Activated B cell treated with CpG ODN at 0.5 μM for 24 hours (primary cell): ENCODE measurements at regions not wholly inside any gene's neighbourhood (a gene's known extent, or its start where the extent isn't known, plus 50 kb on each side); places are given as distances from the start of the nearest gene placed in this dataset.

Source experiments
- ATAC-seq: fragments of 200-7000 bp; cut with Tn5 transposase; one replicate; pipeline ENCODE4 v1.10.0; 2021; ENCODE audit warnings: low read depth, mild to moderate bottlenecking, moderate library complexity
- CTCF ChIA-PET: fragments of 350-600 bp; sonication (Branson Sonifier 250); formaldehyde crosslinking; loops from one replicate; lab custom pipeline; 2021; ENCODE audit warnings: antibody characterized with exemption; lab: Charles Lee
- POLR2A ChIA-PET: fragments of 350-600 bp; sonication (Branson Sonifier 250); formaldehyde crosslinking; loops from one replicate; lab custom pipeline; 2021; ENCODE audit warnings: antibody characterized with exemption; lab: Charles Lee
- DNase-seq: peaks from one replicate; pipeline ENCODE4 v3.0.0; 2022
- H3K27ac Mint-ChIP-seq: one replicate; pipeline ENCODE4 v1.8.0; 2020; ENCODE audit warnings: mixed read lengths
- H3K27me3 Mint-ChIP-seq: one replicate; pipeline ENCODE4 v1.8.0; 2021; ENCODE audit warnings: mixed read lengths
- H3K36me3 Mint-ChIP-seq: one replicate; pipeline ENCODE4 v1.8.0; 2021; ENCODE audit warnings: low read depth, mixed read lengths
- H3K4me1 Mint-ChIP-seq: one replicate; pipeline ENCODE4 v1.8.0; 2021; ENCODE audit warnings: mixed read lengths
- H3K4me3 Mint-ChIP-seq: one replicate; pipeline ENCODE4 v1.8.0; 2020; ENCODE audit warnings: mild to moderate bottlenecking, mixed read lengths
- H3K9me3 Mint-ChIP-seq: one replicate; pipeline ENCODE4 v1.8.0; 2020; ENCODE audit warnings: mixed read lengths
- intact Hi-C: fragments of 100-400 bp; cut with micrococcal nuclease; formaldehyde crosslinking; loops from one replicate; pipeline ENCODE4 v1.15.1; 2024
- TF ChIP-seq, protein P1 (sequence below): fragments of 200-600 bp; IDR thresholded peaks from one replicate; pipeline ENCODE4 v1.8.0; 2022; ENCODE audit warnings: antibody characterized with exemption, mild to moderate bottlenecking

- H3K4me3 Mint-ChIP-seq, result no peak overlapping the region
Measured at GRCh38 chr2:54360055-54360792, 95.9 kb upstream of the SPTBN1 start.

GRCh38 chr2:54364409-54364808 lies 91.7 kb upstream of the SPTBN1 start:
- TF ChIP-seq, protein P1, sequence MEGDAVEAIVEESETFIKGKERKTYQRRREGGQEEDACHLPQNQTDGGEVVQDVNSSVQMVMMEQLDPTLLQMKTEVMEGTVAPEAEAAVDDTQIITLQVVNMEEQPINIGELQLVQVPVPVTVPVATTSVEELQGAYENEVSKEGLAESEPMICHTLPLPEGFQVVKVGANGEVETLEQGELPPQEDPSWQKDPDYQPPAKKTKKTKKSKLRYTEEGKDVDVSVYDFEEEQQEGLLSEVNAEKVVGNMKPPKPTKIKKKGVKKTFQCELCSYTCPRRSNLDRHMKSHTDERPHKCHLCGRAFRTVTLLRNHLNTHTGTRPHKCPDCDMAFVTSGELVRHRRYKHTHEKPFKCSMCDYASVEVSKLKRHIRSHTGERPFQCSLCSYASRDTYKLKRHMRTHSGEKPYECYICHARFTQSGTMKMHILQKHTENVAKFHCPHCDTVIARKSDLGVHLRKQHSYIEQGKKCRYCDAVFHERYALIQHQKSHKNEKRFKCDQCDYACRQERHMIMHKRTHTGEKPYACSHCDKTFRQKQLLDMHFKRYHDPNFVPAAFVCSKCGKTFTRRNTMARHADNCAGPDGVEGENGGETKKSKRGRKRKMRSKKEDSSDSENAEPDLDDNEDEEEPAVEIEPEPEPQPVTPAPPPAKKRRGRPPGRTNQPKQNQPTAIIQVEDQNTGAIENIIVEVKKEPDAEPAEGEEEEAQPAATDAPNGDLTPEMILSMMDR, result no peak
- POLR2A ChIA-PET, result no interaction called here
- no peaks in the 10 kb centered on the region for H3K4me1 Mint-ChIP-seq

More at GRCh38 chr2:54360055-54360792, 95.9 kb upstream of the SPTBN1 start:
- DNase-seq (no peak), ATAC-seq (no peak)
- ChIA-PET CTCF (no interaction called here), POLR2A (no interaction called here)
- no peak overlapping the region for H3K27ac Mint-ChIP-seq
- no peaks in the 10 kb centered on the region for H3K4me1 Mint-ChIP-seq
- H3K9me3 Mint-ChIP-seq, result peaks cover 6% of the 10 kb centered on the region
- peaks cover 27% of the 10 kb centered on the region for H3K27me3 Mint-ChIP-seq
- H3K36me3 Mint-ChIP-seq, result peaks cover 3% of the 10 kb centered on the region
- TF ChIP-seq, protein P1, result no peak
- intact Hi-C loops, result no loop called here

DNA sequence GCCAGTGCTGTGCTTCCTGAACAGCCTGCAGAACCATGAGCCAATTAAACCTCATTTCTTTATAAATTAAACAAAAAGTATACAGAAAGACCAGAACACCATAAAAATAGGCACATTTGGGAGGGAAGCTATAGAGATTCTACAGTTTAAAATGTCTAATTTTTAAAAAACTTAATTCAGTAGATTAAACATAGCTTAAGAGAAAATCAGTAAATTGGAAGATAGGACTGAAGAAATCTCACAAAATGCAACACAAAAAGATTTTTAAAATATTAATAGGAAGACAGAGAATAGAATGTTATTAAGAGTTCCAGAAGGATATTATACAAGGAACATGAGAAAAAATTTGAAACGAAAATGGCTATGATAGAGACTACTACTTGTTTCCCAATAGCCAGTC lies 90.5 kb upstream of the SPTBN1 start:
- POLR2A ChIA-PET, result no interaction called here
- Mint-ChIP-seq H3K4me1 (no peaks in the 10 kb centered on the region), H3K27me3 (peaks cover 17% of the 10 kb centered on the region), H3K4me3 (no peak overlapping the region), H3K9me3 (peaks cover 29% of the 10 kb centered on the region), H3K27ac (no peak overlapping the region), H3K36me3 (peaks cover 3% of the 10 kb centered on the region)
- intact Hi-C loops, result no loop called here
- CTCF ChIA-PET, result interaction anchor here (0.5 kb wide), 1 partner anchor 527 kb away, joined by 3 read pairs; no protein-coding TSS in a partner anchor
- no peak for ATAC-seq
- TF ChIP-seq, protein P1, result no peak
- no peak for DNase-seq

More at GRCh38 chr2:54364409-54364808, 91.7 kb upstream of the SPTBN1 start:
- Mint-ChIP-seq H3K9me3 (peaks cover 28% of the 10 kb centered on the region), H3K36me3 (peaks cover 3% of the 10 kb centered on the region), H3K4me3 (no peak overlapping the region), H3K27ac (no peak overlapping the region), H3K27me3 (peaks cover 22% of the 10 kb centered on the region)
- ATAC-seq (no peak), DNase-seq (no peak)
- intact Hi-C loops, result no loop called here
- CTCF ChIA-PET, result no interaction called here

GRCh38 chr2:54366487-54367280 lies 89.4 kb upstream of the SPTBN1 start:
- ChIA-PET POLR2A (no interaction called here), CTCF (no interaction called here)
- Mint-ChIP-seq H3K27me3 (peaks cover 15% of the 10 kb centered on the region), H3K36me3 (peaks cover 3% of the 10 kb centered on the region), H3K4me1 (no peaks in the 10 kb centered on the region), H3K27ac (no peak overlapping the region), H3K4me3 (no peak overlapping the region), H3K9me3 (peaks cover 29% of the 10 kb centered on the region)
- no peak for DNase-seq
- TF ChIP-seq, protein P1, result no peak
- no peak for ATAC-seq
- intact Hi-C loops, result no loop called here

DNA sequence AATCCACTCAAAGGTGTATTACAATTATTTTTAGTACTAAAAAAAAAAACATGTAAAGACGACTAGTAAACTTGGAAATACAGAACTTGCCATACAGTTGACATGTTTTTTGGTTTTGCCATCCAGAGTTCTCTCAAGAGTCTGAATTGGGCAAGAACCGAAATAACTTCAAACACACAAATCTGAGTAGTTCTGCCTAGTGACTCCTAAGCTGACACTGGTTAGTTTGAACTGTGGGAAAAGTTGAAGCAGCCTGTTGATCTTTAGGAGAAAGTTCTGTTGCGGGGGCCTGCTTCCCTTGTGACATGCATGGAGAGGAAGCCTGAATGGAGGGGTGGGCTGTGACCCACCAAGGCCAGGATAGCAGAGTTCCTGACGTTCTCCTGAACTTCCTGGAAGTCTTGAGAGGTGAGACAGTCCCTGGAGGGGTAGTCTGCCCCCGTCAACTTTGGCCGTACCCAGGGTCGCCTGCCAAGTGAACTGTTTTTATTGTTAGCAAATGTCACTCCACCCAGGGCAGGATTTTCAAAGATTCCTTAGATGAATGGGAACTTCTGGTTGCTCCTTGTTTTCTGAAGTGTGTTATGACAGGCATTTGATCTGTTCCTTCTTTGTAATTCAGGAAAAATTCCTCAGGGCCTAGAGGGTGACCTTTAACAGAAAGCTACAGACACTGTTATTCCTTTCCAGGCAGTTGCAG lies 85.6 kb upstream of the SPTBN1 start:
- Mint-ChIP-seq H3K4me1 (no peaks in the 10 kb centered on the region), H3K27me3 (peaks cover 10% of the 10 kb centered on the region), H3K27ac (no peak overlapping the region), H3K9me3 (peaks cover 20% of the 10 kb centered on the region), H3K36me3 (no peaks in the 10 kb centered on the region), H3K4me3 (no peak overlapping the region)
- DNase-seq (no peak), ATAC-seq (no peak)
- TF ChIP-seq, protein P1, result no peak
- ChIA-PET POLR2A (no interaction called here), CTCF (no interaction called here)
- intact Hi-C loops, result no loop called here
